ENCODE measurements at regions not wholly inside any gene's neighbourhood (a gene's known extent, or its start where the extent isn't known, plus 50 kb on each side); places are given as distances from the start of the nearest gene placed in this dataset.

DNA sequence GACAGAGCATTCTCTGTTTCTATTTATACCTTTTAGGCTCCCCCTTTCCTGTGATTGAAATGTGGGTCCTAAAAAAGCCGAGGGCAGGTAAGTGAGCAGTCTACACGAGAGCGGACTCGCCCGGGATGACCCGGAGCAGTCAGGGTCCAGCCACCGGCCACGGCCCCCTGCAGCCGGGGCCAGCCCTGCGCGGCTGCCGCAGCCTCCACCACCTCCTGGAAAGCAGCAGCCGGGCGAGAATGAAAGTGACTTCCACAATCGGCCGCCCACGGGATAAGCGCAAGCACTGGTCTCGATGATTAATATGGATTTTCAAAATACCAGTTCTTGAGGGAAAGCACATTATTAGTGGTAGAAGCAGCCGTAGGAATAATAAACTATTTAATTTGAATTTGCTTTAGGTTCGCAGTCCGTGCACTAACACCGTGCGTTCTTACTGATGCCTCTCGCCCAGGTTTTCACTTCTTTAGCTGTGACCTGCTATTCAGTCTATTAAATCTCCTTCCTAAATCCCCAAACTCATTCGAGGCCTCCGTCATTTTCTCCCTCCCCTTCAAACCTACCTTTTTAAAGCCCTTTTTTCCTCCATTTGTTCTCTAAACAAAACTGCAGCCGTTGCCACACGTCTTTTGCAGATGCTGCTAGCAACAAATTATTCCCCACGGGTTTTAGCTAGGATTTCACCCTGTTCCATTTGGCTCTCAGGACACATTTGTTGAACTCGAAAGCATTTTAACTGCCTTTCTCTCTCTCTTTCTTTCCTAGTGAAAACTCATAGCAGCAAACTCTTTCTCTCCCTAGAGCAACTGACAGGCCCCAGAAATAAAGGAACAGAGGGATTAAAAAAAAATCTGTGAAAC is 1015.1 kb upstream of the PIK3C3 start:
- Histone ChIP-seq H3K4me1 (ENCODE audit: insufficient read depth, low read length, poor library complexity, severe bottlenecking) (no peaks in the 10 kb centered on the region), H3K79me2 (ENCODE audit: insufficient read depth, low read depth, low read length) (no peaks in the 10 kb centered on the region), H3K4me2 (ENCODE audit: low read length) (no peak overlapping the region), H3K36me3 (ENCODE audit: insufficient read depth, low read length) (no peaks in the 10 kb centered on the region), H4K20me1 (ENCODE audit: insufficient read depth, low read length) (no peaks in the 10 kb centered on the region), H3K4me3 (ENCODE audit: low read depth, low read length, poor library complexity, severe bottlenecking) (no peak overlapping the region), H3K9me3 (ENCODE audit: low read length) (no peaks in the 10 kb centered on the region), H3K9me2 (ENCODE audit: insufficient read depth, low read length) (no peaks in the 10 kb centered on the region), H3K27ac (ENCODE audit: low read depth, low read length, poor library complexity, severe bottlenecking) (no peak overlapping the region), H2AFZ (ENCODE audit: low read length) (no peak overlapping the region)
- intact Hi-C loops (cut with micrococcal nuclease; ENCODE audit: unreplicated experiment): no loop called here
- ChIA-PET CTCF (ENCODE audit: unreplicated experiment) (no interaction called here), POLR2A (no interaction called here)
- BruUV-seq (replicated peaks): no TSS peak
- no peak for DNase-seq (ENCODE audit: low spot score)
- TF ChIP-seq EZH2phosphoT487 (IDR thresholded peaks at IDR 0.05; ENCODE audit: borderline replicate concordance, low read depth, low read length): no peak
- TF ChIP-seq, protein P1, sequence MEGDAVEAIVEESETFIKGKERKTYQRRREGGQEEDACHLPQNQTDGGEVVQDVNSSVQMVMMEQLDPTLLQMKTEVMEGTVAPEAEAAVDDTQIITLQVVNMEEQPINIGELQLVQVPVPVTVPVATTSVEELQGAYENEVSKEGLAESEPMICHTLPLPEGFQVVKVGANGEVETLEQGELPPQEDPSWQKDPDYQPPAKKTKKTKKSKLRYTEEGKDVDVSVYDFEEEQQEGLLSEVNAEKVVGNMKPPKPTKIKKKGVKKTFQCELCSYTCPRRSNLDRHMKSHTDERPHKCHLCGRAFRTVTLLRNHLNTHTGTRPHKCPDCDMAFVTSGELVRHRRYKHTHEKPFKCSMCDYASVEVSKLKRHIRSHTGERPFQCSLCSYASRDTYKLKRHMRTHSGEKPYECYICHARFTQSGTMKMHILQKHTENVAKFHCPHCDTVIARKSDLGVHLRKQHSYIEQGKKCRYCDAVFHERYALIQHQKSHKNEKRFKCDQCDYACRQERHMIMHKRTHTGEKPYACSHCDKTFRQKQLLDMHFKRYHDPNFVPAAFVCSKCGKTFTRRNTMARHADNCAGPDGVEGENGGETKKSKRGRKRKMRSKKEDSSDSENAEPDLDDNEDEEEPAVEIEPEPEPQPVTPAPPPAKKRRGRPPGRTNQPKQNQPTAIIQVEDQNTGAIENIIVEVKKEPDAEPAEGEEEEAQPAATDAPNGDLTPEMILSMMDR (conservative IDR thresholded peaks at IDR 0.05; ENCODE audit: low read length): no peak

GRCh38 chr18:40938615-40939014 is 1016.4 kb upstream of the PIK3C3 start:
- H2AFZ ChIP-seq (ENCODE audit: low read length): no peak overlapping the region
- ChIA-PET CTCF (ENCODE audit: unreplicated experiment) (no interaction called here), POLR2A (no interaction called here)
- H4K20me1 ChIP-seq (ENCODE audit: insufficient read depth, low read length): no peaks in the 10 kb centered on the region
- no peak for DNase-seq (ENCODE audit: low spot score)
- no peaks in the 10 kb centered on the region for H3K4me1 ChIP-seq (ENCODE audit: insufficient read depth, low read length, poor library complexity, severe bottlenecking)
- H3K4me2 ChIP-seq (ENCODE audit: low read length): no peak overlapping the region
- BruUV-seq (replicated peaks): no TSS peak
- no peaks in the 10 kb centered on the region for H3K36me3 ChIP-seq (ENCODE audit: insufficient read depth, low read length)
- H3K79me2 ChIP-seq (ENCODE audit: insufficient read depth, low read depth, low read length): no peaks in the 10 kb centered on the region
- no peak overlapping the region for H3K4me3 ChIP-seq (ENCODE audit: low read depth, low read length, poor library complexity, severe bottlenecking)
- intact Hi-C loops (cut with micrococcal nuclease; ENCODE audit: unreplicated experiment): no loop called here
- no peaks in the 10 kb centered on the region for H3K9me3 ChIP-seq (ENCODE audit: low read length)
- no peaks in the 10 kb centered on the region for H3K9me2 ChIP-seq (ENCODE audit: insufficient read depth, low read length)
- no peak overlapping the region for H3K27ac ChIP-seq (ENCODE audit: low read depth, low read length, poor library complexity, severe bottlenecking)
- no peak for TF ChIP-seq EZH2phosphoT487 (IDR thresholded peaks at IDR 0.05; ENCODE audit: borderline replicate concordance, low read depth, low read length)
- TF ChIP-seq, protein P1 (conservative IDR thresholded peaks at IDR 0.05; ENCODE audit: low read length): no peak

DNA sequence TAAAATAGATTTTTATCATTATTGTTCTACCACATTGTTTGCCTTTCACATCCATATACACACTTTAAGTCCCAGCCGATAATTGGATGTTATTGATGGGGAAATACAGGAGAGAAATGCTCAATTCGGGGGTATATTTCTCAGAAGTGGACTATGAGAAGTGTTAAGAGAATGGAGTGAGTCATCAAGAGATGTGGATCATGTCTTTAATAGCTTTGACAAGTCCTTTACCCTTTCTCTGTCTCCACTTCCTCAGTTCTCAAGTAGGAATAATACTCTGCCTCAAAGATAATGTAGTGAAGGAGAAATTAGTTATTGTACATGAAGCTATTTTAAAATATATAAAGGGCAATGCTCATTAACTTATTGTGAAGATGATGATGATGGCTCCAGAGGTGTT is 1017.6 kb upstream of the PIK3C3 start:
- Histone ChIP-seq H4K20me1 (ENCODE audit: insufficient read depth, low read length) (no peaks in the 10 kb centered on the region), H3K4me1 (ENCODE audit: insufficient read depth, low read length, poor library complexity, severe bottlenecking) (no peaks in the 10 kb centered on the region), H3K36me3 (ENCODE audit: insufficient read depth, low read length) (no peaks in the 10 kb centered on the region), H3K4me2 (ENCODE audit: low read length) (no peak overlapping the region), H3K79me2 (ENCODE audit: insufficient read depth, low read depth, low read length) (no peaks in the 10 kb centered on the region), H3K9me2 (ENCODE audit: insufficient read depth, low read length) (no peaks in the 10 kb centered on the region), H3K4me3 (ENCODE audit: low read depth, low read length, poor library complexity, severe bottlenecking) (no peak overlapping the region), H3K27ac (ENCODE audit: low read depth, low read length, poor library complexity, severe bottlenecking) (no peak overlapping the region), H2AFZ (ENCODE audit: low read length) (no peak overlapping the region), H3K9me3 (ENCODE audit: low read length) (no peaks in the 10 kb centered on the region)
- TF ChIP-seq EZH2phosphoT487 (IDR thresholded peaks at IDR 0.05; ENCODE audit: borderline replicate concordance, low read depth, low read length): no peak
- TF ChIP-seq, protein P1 (conservative IDR thresholded peaks at IDR 0.05; ENCODE audit: low read length): no peak
- BruUV-seq (replicated peaks): no TSS peak
- POLR2A ChIA-PET: no interaction called here
- no peak for DNase-seq (ENCODE audit: low spot score)
- intact Hi-C loops (cut with micrococcal nuclease; ENCODE audit: unreplicated experiment): no loop called here
- CTCF ChIA-PET (ENCODE audit: unreplicated experiment): no interaction called here
